NCI-H524 (cell line): ENCODE measurements at regions not wholly inside any gene's neighbourhood (a gene's known extent, or its start where the extent isn't known, plus 50 kb on each side); places are given as distances from the start of the nearest gene placed in this dataset.

Experiments
- DNase-seq, 2 experiments: peaks; one replicate each; lab custom pipeline; 2025; lab: John Stamatoyannopoulos, UW

DNA sequence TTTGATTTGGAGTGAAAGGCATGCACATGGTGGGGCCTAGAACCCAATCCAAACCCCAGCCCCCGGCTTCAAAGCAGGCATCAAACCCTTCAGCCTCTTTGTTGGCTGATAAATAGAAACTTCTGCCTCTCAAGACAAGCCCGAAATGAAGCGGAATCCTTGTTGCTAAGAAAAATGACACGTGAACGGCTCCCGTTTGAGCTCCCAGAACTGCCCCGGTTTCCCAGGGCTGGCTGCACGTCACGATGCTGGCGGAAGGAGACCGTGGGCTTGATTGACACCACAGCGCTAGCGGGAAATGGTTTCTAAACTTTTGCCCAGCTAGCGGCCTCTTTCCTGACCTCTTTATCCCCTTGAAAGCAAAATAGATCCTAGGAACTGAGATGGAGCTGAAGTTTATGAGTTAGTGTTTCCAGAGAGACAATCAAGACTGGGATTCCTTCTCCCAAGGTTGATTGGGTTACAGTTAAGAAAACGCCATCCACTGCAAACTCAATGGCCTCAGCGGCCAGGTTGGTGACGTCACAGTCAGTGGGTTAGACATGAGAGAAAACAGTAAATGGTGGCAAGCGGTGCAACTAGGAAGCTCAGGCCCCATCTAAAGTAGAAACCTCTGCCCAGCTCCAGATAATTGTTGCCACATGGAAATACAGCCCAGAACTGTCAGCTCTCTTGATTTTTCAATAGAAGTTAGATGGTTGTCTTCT is 117.0 kb downstream of the ANKRD60 start:
- DNase-seq, result no peak

DNA sequence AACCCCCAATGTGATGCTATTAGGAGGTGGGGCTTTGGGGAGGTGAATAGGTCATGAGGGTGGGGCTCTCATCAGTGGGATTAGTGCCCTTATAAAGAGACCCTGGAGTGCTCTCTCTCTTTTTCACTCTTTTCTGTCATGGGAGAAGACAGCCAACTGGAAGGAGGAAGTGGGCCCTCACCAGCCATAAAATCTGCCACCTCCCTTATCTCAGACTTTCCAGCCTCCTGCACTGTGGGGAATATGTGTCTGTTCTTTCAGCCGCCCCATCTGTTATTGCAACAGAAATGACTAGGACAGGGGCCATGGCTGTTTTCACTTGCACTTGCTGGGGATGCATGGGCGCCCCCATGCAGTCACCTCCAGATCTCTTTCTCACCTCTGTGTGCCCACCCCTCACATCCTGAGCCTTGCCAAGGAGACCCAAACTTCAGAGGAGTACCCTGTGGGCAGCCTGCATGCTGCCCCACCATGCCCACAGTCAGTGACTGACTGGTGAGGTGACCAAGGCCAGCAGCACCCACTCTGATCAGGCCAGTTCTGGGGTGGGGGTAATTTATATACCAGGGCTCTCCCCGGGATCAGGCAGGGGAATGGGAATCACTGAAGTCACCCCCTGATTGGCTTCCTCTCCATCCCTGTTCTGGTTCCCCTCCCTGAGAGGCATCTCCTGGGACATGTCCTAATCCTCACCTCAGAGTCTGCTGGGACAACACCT is 118.4 kb downstream of the ANKRD60 start:
- DNase-seq, result no peak

DNA sequence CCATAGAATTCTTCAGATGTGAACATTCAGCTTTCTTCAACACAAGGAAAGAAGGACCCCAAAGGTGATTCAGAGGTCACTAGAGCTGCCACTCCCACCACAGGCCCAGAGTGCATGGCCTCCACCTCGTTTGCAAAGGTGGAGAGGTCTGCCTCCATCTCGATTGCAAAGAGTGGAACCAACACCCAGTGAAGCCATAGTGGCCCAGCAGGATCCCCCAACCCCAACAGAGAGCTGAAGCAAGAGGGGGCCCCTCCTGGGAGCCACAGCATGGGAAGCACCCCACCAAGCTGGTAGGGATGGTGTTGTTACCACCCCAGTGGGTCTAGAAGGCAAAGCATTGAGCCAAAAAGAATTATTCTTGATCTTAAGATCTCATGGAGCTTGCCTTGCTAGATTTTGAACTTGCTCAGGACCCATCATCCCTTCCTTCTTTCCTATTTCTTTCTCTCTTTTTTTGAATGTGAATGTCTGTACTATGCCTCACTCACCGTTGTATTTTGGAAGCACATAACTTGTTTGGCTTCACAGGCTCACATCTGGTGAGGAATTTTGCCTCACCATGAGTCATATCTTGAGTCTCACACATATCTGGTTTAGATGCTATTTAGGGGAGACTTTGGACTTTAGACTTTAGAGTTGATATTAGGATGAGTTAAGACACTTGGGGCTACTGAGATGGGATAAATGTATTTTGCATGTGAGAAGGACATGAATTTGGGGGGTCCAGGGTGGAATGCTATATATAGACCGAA is 119.2 kb downstream of the ANKRD60 start:
- no peak for DNase-seq

DNA sequence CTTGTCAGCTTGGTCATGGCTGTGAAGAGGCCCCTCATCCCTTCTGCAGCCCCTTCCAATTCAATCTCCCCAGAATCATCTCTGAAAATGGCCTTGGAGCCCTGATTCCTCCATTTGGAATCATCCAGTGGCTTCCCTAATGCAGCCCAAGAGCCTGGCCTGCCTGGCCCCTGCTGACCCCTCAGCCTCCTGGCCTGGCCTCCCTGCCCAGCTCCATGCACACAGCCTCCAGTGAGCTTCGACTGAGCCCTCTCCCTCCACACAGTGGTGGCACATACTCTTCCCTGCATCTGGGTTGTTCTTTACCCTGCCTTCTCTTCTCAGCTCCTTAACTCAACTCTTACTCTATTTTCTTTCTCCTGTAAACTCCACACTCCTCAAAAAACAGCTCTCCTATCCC is 120.9 kb downstream of the ANKRD60 start:
- no peak for DNase-seq

DNA sequence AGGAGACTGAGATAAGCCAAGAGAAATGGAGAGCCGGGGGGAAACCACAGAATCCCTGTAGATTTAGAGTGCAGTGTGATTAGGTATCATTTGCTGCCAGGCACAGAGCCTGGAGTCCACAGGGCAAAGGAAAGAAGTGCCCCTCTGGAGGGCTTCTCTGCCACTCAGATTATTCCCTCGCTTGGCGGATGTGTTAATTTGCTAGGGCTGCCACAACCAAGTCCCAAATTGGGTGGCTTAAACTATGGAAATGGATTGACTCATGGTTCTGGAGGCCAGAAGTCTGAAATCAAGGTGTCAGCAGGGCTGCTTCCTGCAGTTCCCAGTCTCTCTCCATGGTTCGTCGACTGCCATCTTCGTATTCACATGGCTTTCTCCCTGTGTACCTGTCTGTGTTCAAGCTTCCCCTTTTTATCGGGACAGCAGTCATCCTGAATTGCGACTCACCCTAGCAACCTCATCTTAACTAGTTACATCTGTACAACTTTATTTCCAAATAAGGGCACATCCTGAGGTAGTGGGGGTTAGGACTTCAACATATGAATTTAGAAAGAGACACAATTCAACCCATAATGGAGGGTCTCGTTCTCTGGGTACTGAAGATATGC is 122.2 kb downstream of the ANKRD60 start:
- no peak for DNase-seq

DNA sequence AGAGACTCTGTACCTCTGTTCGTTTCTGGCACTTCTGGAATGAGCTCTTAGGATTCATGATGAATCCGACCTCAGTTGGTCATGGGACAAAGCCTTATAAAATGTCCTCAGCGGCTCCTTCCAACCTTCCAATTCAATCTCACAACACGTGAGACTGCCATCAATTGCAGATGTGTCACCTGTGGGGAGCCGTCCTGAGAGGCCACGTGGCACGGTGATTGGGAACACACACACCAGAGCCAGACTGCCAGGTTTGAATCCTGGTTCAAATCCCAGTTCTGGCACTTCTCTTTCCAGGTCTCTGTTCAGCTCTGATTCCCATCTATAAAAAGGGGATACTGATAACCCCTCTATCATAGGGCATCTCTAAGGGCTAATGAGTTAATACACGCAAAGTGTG is 124.5 kb downstream of the ANKRD60 start:
- no peak for DNase-seq

DNA sequence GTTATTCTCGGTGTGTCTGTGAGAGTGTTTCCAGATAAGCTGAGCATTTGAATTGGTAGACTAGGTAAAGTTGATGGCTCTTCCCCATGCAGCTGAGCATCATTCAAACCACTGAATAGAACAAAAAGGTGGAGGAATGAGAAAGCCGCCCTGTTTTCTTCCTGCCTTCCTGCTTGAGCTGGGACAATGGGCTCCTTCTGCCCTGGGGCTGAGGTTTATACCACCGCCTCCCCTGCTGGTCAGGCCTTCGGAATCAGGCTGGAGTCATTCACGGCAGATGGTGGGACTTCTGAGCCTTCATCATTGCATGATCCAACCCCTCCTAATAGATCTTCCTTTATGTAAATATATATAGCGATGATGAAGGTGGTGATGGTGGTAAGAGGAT is 124.9 kb downstream of the ANKRD60 start:
- DNase-seq, result no peak

DNA sequence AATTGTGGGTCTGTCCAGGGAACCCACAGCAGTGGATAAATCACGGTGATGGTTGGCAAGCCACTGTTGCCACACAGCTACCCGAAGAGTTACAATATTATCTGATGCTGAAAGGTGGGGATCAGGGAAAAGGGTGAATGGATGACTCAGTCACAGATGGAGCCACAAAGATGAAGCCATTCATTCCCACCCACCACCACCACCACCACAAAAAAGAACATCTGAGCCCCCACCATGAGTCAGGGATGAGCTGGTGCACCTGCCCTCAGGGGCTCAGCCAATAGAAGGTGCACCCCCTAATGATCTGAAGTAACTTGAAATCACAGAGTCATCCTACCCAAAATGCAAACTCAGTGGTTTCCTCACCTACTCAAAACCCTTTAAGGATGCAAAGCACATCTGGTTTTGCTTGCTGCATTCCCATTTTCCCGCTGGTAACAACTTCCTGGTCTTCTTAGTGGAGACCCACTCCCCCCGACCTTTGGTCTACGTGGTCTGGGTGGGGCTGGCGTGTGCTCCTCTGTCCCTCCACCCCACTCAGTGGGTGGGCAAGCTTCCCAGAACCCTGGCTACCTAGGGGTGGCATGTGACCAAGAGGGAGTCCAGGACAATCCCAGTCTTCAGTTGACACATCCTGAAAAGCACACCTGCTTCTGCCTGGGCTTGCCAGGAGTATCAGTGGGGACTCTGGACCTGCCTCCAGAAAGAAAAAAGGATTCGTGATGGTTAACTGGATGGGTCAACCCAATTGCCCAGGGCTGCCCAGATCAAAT is 125.5 kb downstream of the ANKRD60 start:
- no peak for DNase-seq

DNA sequence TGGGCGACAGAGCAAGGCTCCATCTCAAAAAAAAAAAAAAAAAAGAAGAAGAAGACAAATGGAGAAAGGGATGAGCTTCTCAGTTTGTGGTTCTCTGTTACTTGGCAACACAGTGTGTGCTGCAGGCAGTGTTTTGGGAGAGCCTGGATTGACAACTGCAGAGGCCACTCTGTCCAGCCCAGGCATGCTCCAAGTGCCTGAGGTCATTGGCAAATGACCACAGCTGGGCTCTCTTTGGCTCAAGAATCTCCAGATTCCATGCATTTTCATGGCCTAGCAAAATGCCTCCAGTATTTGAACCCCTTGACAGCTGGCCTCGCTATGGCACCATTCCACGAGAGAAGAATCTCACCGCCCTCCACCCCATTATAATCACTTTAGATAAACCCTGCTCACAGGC is 126.2 kb downstream of the ANKRD60 start:
- no peak for DNase-seq

DNA sequence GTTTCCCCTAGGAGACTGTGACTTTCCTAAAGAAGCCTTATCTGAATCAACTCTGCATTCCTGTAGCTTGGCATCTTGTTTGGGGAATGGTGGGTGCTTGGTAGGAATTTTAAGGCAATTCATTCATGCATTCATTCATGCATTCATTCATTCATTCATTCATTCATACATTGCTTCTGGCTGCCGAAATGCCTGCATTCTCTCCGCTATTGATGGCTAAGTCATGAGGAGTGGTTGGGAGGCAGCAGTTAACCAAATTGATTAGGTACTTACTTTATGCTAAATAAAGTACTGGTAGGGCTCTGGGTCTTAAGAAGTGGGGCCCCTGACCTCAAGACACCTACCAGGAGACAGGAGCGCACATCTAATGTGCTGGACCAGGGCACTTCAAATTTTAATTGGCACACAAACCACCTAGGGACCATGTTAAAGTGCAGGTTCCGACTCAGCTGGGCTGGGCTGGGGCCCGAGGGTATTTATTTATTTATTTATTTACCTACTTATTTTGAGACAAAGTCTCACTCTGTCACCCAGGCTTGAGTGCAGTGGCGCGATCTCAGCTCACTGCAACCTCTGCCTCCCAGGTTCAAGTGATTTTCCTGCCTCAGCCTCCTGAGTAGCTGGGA is 127.6 kb downstream of the ANKRD60 start:
- no peak for DNase-seq

DNA sequence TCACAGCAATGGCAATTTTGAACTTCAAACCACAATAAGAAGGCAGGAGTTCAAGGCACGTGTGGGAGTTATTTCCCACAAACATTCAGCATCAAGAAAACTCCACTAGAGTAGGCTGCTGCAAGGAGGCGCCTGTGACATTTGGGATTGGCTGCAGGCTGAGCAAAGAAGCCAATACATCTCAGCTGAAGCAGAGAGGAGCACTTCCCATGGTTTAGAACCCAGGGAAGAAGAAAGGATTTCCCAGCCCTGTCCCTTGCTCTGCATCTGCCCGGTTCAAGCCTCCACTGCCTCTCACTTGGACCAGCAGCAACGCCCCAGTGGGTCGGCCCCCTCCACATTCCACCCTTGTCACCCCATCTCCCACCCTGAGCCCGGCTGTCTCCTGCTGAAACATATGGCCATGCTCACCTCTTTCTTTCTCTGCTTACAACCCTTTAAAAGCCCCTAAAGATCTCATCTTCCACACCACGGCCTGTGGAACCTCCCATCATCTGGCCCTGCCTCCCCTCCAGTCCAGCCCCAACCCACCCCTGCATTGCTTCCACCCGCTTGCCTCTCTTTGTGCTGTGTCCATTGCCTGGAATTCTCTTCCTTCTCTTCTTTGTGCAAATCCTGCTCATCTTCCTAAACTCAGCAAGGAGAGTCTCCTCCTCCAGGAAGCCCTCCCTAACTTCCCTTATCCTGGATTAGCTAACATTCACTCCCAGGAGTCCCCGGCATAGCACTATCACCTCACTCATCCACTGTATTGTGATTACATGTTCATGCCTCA is 128.3 kb downstream of the ANKRD60 start:
- no peak for DNase-seq

DNA sequence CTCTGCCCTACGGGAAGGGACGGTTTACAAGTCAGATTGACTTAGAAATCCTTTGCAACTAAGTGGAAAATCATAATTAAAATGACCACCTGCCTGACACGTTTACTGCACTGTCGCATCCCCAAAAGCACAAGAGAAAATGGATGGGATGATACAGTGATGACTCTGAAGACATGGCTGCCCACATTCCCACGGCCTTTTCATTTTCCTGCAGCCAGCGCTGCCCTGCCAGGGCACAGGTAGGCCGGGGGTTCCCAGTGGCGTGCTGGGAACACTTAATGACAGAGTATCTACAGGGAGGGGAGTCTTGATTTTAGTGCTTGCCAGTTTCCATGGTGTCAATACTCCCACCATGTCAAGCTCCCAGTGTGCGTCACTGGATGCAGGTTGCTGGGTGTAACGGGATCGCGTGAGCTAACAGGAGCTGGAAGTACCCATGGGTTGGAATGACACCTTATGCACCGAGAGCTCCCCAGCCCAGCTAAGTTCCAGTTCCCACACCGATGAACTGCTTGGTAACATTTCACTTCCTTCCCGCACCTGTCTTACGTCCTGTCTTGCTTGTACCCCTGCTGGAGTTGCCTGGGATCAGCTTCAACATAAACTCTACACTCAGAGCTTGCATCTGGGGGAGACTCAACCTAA is 129.0 kb downstream of the ANKRD60 start:
- DNase-seq, result no peak

DNA sequence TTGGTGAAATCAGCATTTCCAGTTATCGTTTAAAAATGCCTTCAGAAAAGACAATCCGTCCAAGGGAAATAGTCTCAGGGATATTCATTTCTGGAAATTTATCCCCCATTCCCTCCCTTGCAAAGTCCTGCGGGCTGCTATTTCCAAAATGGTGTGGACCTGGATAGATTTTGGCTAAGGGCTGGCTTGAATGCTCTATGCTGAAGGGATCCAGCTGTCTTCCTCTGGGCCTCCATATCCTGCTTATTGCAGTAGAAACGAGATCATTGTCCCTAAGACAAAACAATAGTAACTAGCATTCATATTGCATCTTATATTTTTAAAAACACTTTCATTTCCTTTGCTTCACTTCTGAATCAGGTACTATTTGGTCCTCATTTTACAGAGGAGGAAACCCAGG is 129.9 kb downstream of the ANKRD60 start:
- DNase-seq, result no peak

DNA sequence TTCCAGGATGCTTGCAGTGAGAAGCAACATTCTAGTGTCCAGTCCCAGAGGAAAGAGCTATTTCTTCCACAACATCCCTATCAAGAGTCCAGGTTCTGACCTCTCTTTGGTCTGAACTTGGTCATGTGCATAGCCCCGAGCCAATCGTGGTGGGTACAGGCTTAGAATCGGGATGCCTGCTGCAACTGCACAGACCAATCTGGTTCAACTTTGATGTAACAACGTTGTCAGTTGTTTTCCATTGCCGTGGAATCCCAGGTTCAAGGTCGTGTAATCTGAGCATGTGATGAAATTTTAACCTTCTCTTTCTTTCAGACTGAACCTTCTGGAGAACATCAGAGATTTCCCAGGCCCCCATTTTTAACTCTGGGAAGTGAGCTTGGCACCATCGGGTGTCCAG is 130.5 kb downstream of the ANKRD60 start:
- DNase-seq, result no peak

DNA sequence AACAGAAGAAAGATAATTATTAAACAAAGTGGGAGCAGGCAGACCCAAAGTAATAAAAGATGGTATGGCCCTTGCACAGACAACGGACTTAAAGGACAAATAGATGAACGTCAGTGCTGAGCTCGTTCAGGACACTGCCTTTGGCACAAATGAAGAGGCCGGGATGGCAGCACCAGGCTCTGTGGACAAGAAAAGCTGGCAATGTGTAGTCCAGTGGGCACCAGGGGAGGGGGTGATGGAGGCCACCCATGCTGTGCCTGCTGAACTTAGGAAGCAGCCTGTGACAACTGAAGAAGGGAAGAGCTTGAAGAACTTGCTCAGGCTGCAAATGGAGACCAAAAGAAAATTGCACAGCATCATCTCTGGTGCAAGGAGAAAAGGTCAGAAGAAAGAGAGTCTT is 131.0 kb downstream of the ANKRD60 start:
- no peak for DNase-seq

DNA sequence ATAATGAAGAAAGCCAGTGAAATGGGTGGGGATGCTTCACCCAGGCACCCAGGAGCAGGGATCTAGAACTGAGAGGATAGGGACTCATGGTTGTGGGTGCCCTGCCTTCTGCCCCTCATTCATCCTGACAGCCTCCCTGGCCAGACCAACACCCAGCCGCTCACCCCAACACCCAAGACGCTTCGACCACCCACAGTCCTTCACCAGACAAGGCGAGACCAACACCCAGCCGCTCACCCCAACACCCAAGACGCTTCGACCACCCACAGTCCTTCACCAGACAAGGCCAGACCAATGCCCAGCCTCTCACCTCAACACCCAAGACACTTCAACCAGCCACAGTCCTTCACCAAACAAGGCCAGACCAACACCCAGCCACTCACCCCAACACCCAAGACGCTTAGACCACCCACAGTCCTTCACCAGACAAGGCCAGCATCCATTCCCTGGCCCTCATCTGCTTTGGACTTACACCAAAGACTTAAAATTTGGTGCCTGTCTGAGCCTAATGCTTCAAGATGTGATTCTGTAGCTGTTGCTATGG is 131.5 kb downstream of the ANKRD60 start:
- DNase-seq, result no peak

DNA sequence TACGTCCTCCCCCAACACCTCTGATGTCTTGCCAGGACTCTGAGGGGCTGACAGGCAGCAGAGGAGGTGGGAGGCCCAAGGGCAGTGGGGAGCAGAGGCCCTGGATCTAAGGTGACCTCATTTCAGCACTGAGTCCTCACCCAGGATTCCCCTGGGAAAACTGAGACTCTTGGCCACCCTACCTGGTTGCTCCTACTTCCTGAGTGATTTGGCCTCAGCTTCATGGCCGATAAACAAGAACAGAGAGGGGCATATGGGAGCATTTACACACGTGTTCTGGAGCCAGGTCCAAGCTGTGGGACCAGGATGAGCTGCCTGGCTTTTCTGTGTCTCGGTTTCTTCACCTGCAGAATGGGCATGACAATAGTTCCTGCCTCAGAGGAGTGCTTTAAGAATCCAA is 133.8 kb downstream of the ANKRD60 start:
- no peak for DNase-seq

DNA sequence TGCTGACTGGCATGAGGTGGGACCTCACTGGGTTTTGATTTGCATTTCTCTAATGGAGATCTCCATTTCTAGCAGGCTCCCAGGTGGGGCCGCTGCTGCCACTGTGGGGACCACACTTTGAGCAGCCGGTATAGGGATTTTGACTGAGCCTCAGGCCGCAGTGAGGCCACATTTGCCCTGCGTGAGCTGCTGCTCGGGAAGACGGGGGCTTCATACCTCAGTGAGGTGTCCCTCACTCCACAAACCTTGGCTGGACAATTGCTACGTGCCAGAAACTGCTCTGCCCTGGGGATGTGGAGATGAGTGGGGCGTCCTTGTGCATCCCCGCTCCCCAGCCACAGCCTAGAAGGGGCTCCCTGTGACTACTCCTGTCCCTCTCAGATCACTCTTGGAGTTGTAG is 134.3 kb downstream of the ANKRD60 start:
- no peak for DNase-seq

DNA sequence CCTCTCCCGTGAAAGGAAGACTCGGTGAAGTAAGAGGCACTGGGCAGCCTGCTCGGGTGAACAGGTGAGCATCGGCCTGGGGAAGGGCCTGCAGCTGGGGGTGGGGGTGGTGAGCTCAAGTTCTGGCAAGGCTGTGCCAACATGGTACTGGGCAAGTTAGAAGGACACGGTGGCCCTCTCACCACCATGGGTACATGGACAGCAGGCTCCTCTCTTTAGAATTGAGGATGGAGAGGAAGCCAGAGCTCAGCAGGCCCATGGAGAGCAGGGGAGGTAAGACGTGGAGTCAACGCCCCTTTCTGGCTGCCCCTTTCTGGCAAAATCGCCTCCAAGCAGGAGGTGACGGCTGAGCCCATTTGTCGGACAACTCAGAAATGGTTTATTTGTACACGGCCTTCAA is 135.6 kb downstream of the ANKRD60 start:
- no peak for DNase-seq

DNA sequence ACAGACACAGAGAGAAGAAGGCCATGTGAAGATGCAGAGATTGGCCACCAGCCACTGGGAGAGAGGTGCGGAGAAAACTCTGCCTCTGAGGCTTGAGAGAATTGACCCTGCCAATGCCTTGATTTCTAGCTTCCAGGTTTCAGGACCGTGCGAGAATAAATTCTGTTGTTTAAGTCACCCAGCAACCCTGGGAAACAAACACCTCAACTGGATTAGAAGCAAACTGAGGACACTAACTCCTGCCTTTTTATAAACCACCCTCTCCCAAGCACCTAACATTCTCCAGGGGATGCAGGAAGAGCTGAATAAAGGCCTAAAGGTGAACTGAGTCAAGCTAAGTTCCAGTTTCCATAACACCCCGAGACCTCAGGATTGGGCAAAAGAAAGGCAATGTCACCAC is 136.1 kb downstream of the ANKRD60 start:
- no peak for DNase-seq
